ENCODE measurements at regions not wholly inside any gene's neighbourhood (a gene's known extent, or its start where the extent isn't known, plus 50 kb on each side); places are given as distances from the start of the nearest gene placed in this dataset.

GRCh38 chr10:6311700-6312330 lies 109.1 kb downstream of the PFKFB3 start:
- TF ChIP-seq, protein P1, sequence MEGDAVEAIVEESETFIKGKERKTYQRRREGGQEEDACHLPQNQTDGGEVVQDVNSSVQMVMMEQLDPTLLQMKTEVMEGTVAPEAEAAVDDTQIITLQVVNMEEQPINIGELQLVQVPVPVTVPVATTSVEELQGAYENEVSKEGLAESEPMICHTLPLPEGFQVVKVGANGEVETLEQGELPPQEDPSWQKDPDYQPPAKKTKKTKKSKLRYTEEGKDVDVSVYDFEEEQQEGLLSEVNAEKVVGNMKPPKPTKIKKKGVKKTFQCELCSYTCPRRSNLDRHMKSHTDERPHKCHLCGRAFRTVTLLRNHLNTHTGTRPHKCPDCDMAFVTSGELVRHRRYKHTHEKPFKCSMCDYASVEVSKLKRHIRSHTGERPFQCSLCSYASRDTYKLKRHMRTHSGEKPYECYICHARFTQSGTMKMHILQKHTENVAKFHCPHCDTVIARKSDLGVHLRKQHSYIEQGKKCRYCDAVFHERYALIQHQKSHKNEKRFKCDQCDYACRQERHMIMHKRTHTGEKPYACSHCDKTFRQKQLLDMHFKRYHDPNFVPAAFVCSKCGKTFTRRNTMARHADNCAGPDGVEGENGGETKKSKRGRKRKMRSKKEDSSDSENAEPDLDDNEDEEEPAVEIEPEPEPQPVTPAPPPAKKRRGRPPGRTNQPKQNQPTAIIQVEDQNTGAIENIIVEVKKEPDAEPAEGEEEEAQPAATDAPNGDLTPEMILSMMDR (tag by site-specific recombination; IDR thresholded peaks at IDR 0.05) = no peak
- TF ChIP-seq ZSCAN30 (tag by site-specific recombination; IDR thresholded peaks at IDR 0.05) = no peak
- TF ChIP-seq ZNF704 (tag by site-specific recombination; IDR thresholded peaks at IDR 0.05) = no peak
- TF ChIP-seq HOXA7 (CRISPR knock-in tag; IDR thresholded peaks at IDR 0.05; ENCODE audit: borderline replicate concordance) = no peak
- TF ChIP-seq ZNF335 (tag by site-specific recombination; conservative IDR thresholded peaks at IDR 0.05) = no peak

All from HEK293 (cell line).